ENCODE measurements at regions not wholly inside any gene's neighbourhood (a gene's known extent, or its start where the extent isn't known, plus 50 kb on each side); places are given as distances from the start of the nearest gene placed in this dataset.

DNA sequence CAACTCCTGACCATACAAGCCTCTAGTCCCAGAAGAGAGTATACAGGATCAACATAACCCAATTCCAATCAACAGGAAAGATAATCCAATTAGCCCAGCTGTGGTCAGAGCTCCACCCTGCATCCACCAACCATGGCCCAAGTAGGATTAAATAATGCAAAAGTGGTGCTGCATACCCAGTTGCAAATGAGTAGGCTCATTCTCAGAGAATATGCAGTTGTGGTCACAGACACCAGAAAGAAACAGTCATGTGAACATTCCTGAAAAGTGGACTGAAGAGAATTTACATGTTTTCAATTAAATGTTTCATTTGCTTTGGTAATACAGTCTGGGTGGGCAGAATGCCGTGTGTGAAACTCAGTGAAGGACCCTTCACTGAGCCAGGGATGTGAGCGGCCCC, 167.2 kb upstream of the BMP4 start:
- no peak overlapping the region for H4K8ac ChIP-seq (ENCODE audit: low read depth, low read length)
- no peak overlapping the region for H3K4ac ChIP-seq (ENCODE audit: low read depth, low read length)
- no peak overlapping the region for H3K4me3 ChIP-seq (ENCODE audit: low read length)
- H2BK5ac ChIP-seq (ENCODE audit: low read length): no peak overlapping the region
- no peak overlapping the region for H2AK5ac ChIP-seq (ENCODE audit: low read length)
- no peak overlapping the region for H2BK120ac ChIP-seq (ENCODE audit: low read depth, low read length)
- no peak overlapping the region for H4K5ac ChIP-seq (ENCODE audit: low read length)
- H3K36me3 ChIP-seq (ENCODE audit: control insufficient read depth, insufficient read depth, low read length): no peaks in the 10 kb centered on the region
- WGBS (ENCODE audit: extremely low coverage, insufficient coverage, low lambda C conversion rate): no CpG with 5 or more reads among the region's 2 CpGs
- no peak overlapping the region for H3K27ac ChIP-seq (ENCODE audit: low read depth, low read length)
- H3K56ac ChIP-seq (ENCODE audit: low read length): no peak overlapping the region
- H3K4me1 ChIP-seq (ENCODE audit: control insufficient read depth, low read depth, low read length): no peaks in the 10 kb centered on the region
- no peak overlapping the region for H3K18ac ChIP-seq (ENCODE audit: low read length)
- H3K79me1 ChIP-seq (ENCODE audit: low read length): no peaks in the 10 kb centered on the region
- H3K9ac ChIP-seq (ENCODE audit: low read length): no peak overlapping the region
- no peaks in the 10 kb centered on the region for H3K27me3 ChIP-seq (ENCODE audit: insufficient read depth, low read length, poor library complexity)
- no peak overlapping the region for H2BK15ac ChIP-seq (replicated peaks; ENCODE audit: low read depth)
- no peaks in the 10 kb centered on the region for H3K79me2 ChIP-seq (ENCODE audit: control insufficient read depth, insufficient read depth, low read length)
- DNase-seq: no peak
- H3K4me2 ChIP-seq (ENCODE audit: low read length): no peak overlapping the region
- H3K23ac ChIP-seq (ENCODE audit: low read length): no peak overlapping the region

DNA sequence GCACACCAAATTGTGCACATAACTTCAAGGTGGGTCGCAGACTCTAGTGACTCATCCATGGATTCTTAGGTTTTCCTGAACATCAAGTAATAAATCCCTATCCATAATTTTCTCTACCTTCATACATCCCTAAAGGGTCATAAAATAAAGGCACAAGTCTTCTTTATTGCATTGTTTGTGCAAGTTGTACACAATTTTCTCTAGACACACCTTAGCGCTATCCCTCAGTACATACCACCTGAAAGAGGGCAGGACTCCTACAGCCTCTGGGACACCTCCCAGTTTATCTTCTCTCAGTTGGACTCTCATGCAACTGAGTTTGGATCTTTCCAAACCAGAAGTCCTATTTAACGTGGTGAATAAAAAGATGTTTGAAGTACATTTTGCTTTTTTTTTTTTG, 168.5 kb upstream of the BMP4 start:
- DNase-seq: no peak
- WGBS (ENCODE audit: extremely low coverage, insufficient coverage, low lambda C conversion rate): no CpG with 5 or more reads among the region's 3 CpGs
- Histone ChIP-seq H2BK15ac (replicated peaks; ENCODE audit: low read depth) (no peak overlapping the region), H3K23ac (ENCODE audit: low read length) (no peak overlapping the region), H3K27ac (ENCODE audit: low read depth, low read length) (no peak overlapping the region), H3K36me3 (ENCODE audit: control insufficient read depth, insufficient read depth, low read length) (no peaks in the 10 kb centered on the region), H3K27me3 (ENCODE audit: insufficient read depth, low read length, poor library complexity) (no peaks in the 10 kb centered on the region), H3K4me2 (ENCODE audit: low read length) (no peak overlapping the region), H4K8ac (ENCODE audit: low read depth, low read length) (no peak overlapping the region), H2AK5ac (ENCODE audit: low read length) (no peak overlapping the region), H3K4me1 (ENCODE audit: control insufficient read depth, low read depth, low read length) (no peaks in the 10 kb centered on the region), H3K9ac (ENCODE audit: low read length) (no peak overlapping the region), H3K79me2 (ENCODE audit: control insufficient read depth, insufficient read depth, low read length) (no peaks in the 10 kb centered on the region), H3K4ac (ENCODE audit: low read depth, low read length) (no peak overlapping the region), H4K5ac (ENCODE audit: low read length) (no peak overlapping the region), H3K18ac (ENCODE audit: low read length) (no peak overlapping the region), H2BK5ac (ENCODE audit: low read length) (no peak overlapping the region), H3K56ac (ENCODE audit: low read length) (no peak overlapping the region), H3K79me1 (ENCODE audit: low read length) (no peaks in the 10 kb centered on the region), H2BK120ac (ENCODE audit: low read depth, low read length) (no peak overlapping the region), H3K4me3 (ENCODE audit: low read length) (no peak overlapping the region)

DNA sequence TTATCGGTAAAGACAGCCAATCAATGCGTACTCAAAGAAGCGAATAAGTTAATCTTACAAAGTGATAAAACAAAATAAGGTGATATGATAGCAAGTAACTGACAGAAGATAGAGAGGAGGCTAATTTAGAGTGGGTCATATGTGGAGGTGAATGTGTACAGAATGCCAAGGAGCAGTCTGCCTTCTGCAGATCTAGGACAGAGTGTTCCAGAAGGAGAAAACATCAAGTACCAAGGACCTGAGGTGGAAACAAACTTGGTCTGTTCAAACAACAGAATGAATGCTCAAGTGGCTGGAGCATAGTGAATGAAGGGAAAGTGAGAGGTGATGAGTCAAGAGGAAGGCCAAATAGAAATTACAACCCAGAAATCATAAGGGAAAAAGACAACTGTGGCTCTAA, 170.3 kb upstream of the BMP4 start:
- H2BK120ac ChIP-seq (ENCODE audit: low read depth, low read length): no peak overlapping the region
- WGBS (ENCODE audit: extremely low coverage, insufficient coverage, low lambda C conversion rate): no CpG with 5 or more reads among the region's 3 CpGs
- H3K23ac ChIP-seq (ENCODE audit: low read length): no peak overlapping the region
- H3K56ac ChIP-seq (ENCODE audit: low read length): no peak overlapping the region
- H3K4me3 ChIP-seq (ENCODE audit: low read length): no peak overlapping the region
- no peak overlapping the region for H3K9ac ChIP-seq (ENCODE audit: low read length)
- no peak overlapping the region for H3K4me2 ChIP-seq (ENCODE audit: low read length)
- no peaks in the 10 kb centered on the region for H3K27me3 ChIP-seq (ENCODE audit: insufficient read depth, low read length, poor library complexity)
- H4K5ac ChIP-seq (ENCODE audit: low read length): no peak overlapping the region
- no peak for DNase-seq
- H2BK15ac ChIP-seq (replicated peaks; ENCODE audit: low read depth): no peak overlapping the region
- no peaks in the 10 kb centered on the region for H3K79me1 ChIP-seq (ENCODE audit: low read length)
- no peak overlapping the region for H3K18ac ChIP-seq (ENCODE audit: low read length)
- no peak overlapping the region for H3K4ac ChIP-seq (ENCODE audit: low read depth, low read length)
- H3K79me2 ChIP-seq (ENCODE audit: control insufficient read depth, insufficient read depth, low read length): no peaks in the 10 kb centered on the region
- no peak overlapping the region for H2BK5ac ChIP-seq (ENCODE audit: low read length)
- no peaks in the 10 kb centered on the region for H3K36me3 ChIP-seq (ENCODE audit: control insufficient read depth, insufficient read depth, low read length)
- no peak overlapping the region for H3K27ac ChIP-seq (ENCODE audit: low read depth, low read length)
- no peak overlapping the region for H4K8ac ChIP-seq (ENCODE audit: low read depth, low read length)
- no peak overlapping the region for H2AK5ac ChIP-seq (ENCODE audit: low read length)
- H3K4me1 ChIP-seq (ENCODE audit: control insufficient read depth, low read depth, low read length): no peaks in the 10 kb centered on the region

DNA sequence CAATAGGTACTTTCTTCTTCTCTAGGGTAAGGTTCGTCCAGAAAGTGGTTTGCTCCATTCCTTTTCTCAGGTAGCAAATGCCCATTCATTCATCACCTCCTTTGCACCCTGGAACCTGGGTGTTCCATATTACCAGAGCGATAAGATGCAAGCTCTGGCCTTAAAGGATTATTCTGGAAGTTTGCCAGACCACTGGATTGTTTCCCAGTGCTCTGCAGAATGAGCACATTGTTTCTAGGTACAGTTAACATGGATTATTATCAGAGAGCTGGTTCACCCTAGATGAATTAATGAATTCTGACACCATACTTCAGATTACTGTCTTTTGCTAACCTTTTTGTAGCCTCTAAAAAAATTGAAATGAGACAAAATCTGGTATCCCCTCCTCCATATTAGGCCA, 170.9 kb upstream of the BMP4 start:
- Histone ChIP-seq H3K56ac (ENCODE audit: low read length) (no peak overlapping the region), H3K18ac (ENCODE audit: low read length) (no peak overlapping the region), H3K79me2 (ENCODE audit: control insufficient read depth, insufficient read depth, low read length) (no peaks in the 10 kb centered on the region), H3K4me3 (ENCODE audit: low read length) (no peak overlapping the region), H3K27ac (ENCODE audit: low read depth, low read length) (no peak overlapping the region), H2BK5ac (ENCODE audit: low read length) (no peak overlapping the region), H3K4me2 (ENCODE audit: low read length) (no peak overlapping the region), H2BK15ac (replicated peaks; ENCODE audit: low read depth) (no peak overlapping the region), H3K9ac (ENCODE audit: low read length) (no peak overlapping the region), H3K36me3 (ENCODE audit: control insufficient read depth, insufficient read depth, low read length) (no peaks in the 10 kb centered on the region), H2AK5ac (ENCODE audit: low read length) (no peak overlapping the region), H3K27me3 (ENCODE audit: insufficient read depth, low read length, poor library complexity) (no peaks in the 10 kb centered on the region), H2BK120ac (ENCODE audit: low read depth, low read length) (no peak overlapping the region), H3K4ac (ENCODE audit: low read depth, low read length) (no peak overlapping the region), H4K8ac (ENCODE audit: low read depth, low read length) (no peak overlapping the region), H3K23ac (ENCODE audit: low read length) (no peak overlapping the region), H4K5ac (ENCODE audit: low read length) (no peak overlapping the region), H3K4me1 (ENCODE audit: control insufficient read depth, low read depth, low read length) (no peaks in the 10 kb centered on the region), H3K79me1 (ENCODE audit: low read length) (no peaks in the 10 kb centered on the region)
- no CpG with 5 or more reads among the region's 2 CpGs for WGBS (ENCODE audit: extremely low coverage, insufficient coverage, low lambda C conversion rate)
- no peak for DNase-seq

DNA sequence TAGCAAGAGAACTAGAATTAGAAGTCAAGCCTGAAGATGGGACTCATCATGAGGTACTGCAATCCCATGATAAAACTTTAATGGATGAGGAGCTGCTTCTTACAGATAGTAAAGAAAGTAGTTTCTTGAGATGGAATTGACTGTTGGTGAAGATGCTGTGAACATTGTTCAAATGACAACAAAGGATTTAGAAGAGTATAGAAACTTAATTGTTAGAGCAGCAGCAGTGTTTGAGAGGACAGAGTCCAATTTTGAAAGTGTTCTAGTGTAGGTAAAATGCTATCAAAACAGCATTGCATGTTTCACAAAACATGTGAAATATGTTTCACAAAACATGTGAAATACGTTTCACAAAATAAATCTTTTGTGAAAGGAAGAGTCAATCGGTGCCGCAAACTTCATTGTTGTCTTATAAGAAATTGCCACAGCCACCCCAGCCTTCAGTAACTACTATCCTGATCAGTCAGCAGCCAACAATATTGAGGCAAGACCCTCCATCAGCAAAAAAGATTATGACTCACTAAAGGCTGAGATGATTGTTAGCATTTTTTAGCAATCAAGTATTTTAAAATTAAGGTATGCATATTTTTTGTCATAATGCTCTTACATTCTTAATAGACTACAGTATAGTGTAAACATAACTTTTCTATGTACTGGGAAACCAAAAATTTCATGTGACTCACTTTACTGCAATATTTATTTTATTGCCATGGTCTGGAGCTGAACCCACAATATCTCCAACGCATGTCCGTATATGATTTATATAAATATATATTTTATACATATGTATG, 173.4 kb upstream of the BMP4 start:
- Histone ChIP-seq H3K9ac (ENCODE audit: low read length) (no peak overlapping the region), H3K56ac (ENCODE audit: low read length) (no peak overlapping the region), H3K4me3 (ENCODE audit: low read length) (no peak overlapping the region), H2BK120ac (ENCODE audit: low read depth, low read length) (no peak overlapping the region), H2BK5ac (ENCODE audit: low read length) (no peak overlapping the region), H3K4me1 (ENCODE audit: control insufficient read depth, low read depth, low read length) (peaks cover 2% of the 10 kb centered on the region), H4K8ac (ENCODE audit: low read depth, low read length) (no peak overlapping the region), H3K23ac (ENCODE audit: low read length) (no peak overlapping the region), H2BK15ac (replicated peaks; ENCODE audit: low read depth) (no peak overlapping the region), H3K27ac (ENCODE audit: low read depth, low read length) (no peak overlapping the region), H2AK5ac (ENCODE audit: low read length) (no peak overlapping the region), H3K18ac (ENCODE audit: low read length) (no peak overlapping the region), H3K4me2 (ENCODE audit: low read length) (no peak overlapping the region), H3K79me2 (ENCODE audit: control insufficient read depth, insufficient read depth, low read length) (no peaks in the 10 kb centered on the region), H3K36me3 (ENCODE audit: control insufficient read depth, insufficient read depth, low read length) (no peaks in the 10 kb centered on the region), H3K79me1 (ENCODE audit: low read length) (no peaks in the 10 kb centered on the region), H3K4ac (ENCODE audit: low read depth, low read length) (no peak overlapping the region), H4K5ac (ENCODE audit: low read length) (no peak overlapping the region), H3K27me3 (ENCODE audit: insufficient read depth, low read length, poor library complexity) (no peaks in the 10 kb centered on the region)
- WGBS (ENCODE audit: extremely low coverage, insufficient coverage, low lambda C conversion rate): no CpG with 5 or more reads among the region's 5 CpGs
- DNase-seq: no peak

DNA sequence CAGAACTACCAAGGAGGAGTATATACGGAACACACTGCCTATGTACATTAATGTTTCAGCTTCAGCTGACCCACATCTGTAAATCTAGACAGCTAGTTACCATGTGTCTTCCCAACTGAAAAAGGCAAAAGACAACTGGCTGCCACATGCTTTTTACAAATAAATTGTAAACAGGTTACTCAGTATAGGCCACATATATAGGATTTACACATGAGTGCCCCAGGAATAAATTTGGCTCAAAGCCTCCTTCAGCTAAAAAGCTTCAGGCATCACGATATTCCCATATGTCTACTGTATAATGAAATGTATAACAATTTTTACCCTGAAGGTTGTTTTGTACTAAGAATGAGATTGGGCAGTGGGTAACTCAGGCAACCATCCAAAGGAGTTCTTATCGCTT, 175.9 kb upstream of the BMP4 start:
- H4K8ac ChIP-seq (ENCODE audit: low read depth, low read length): no peak overlapping the region
- no peak overlapping the region for H3K4ac ChIP-seq (ENCODE audit: low read depth, low read length)
- no peak overlapping the region for H3K4me2 ChIP-seq (ENCODE audit: low read length)
- H3K27me3 ChIP-seq (ENCODE audit: insufficient read depth, low read length, poor library complexity): no peaks in the 10 kb centered on the region
- peaks cover 2% of the 10 kb centered on the region for H3K4me1 ChIP-seq (ENCODE audit: control insufficient read depth, low read depth, low read length)
- H3K4me3 ChIP-seq (ENCODE audit: low read length): no peak overlapping the region
- H3K23ac ChIP-seq (ENCODE audit: low read length): no peak overlapping the region
- H3K79me1 ChIP-seq (ENCODE audit: low read length): no peaks in the 10 kb centered on the region
- no peak overlapping the region for H2BK120ac ChIP-seq (ENCODE audit: low read depth, low read length)
- H3K27ac ChIP-seq (ENCODE audit: low read depth, low read length): no peak overlapping the region
- no peak overlapping the region for H2BK5ac ChIP-seq (ENCODE audit: low read length)
- no peaks in the 10 kb centered on the region for H3K36me3 ChIP-seq (ENCODE audit: control insufficient read depth, insufficient read depth, low read length)
- no peak overlapping the region for H2BK15ac ChIP-seq (replicated peaks; ENCODE audit: low read depth)
- H3K18ac ChIP-seq (ENCODE audit: low read length): no peak overlapping the region
- H4K5ac ChIP-seq (ENCODE audit: low read length): no peak overlapping the region
- no peak overlapping the region for H2AK5ac ChIP-seq (ENCODE audit: low read length)
- H3K9ac ChIP-seq (ENCODE audit: low read length): no peak overlapping the region
- H3K79me2 ChIP-seq (ENCODE audit: control insufficient read depth, insufficient read depth, low read length): no peaks in the 10 kb centered on the region
- DNase-seq: no peak
- no CpG with 5 or more reads among the region's 3 CpGs for whole genome bisulfite sequencing (ENCODE audit: extremely low coverage, insufficient coverage, low lambda C conversion rate)
- H3K56ac ChIP-seq (ENCODE audit: low read length): no peak overlapping the region
